Stomach smooth muscle (tissue), 2 donors: ENCODE measurements at regions not wholly inside any gene's neighbourhood (a gene's known extent, or its start where the extent isn't known, plus 50 kb on each side); places are given as distances from the start of the nearest gene placed in this dataset.

Source experiments
- H3K27ac ChIP-seq: one replicate; pipeline ENCODE4 v1.7.0; 2013; ENCODE audit warnings: mild to moderate bottlenecking, low read length, inconsistent platforms
- H3K27me3 ChIP-seq, 2 donors: one replicate each; pipeline ENCODE4 v1.7.0; 2013; ENCODE audit warnings: low read length in 2 of 2; ENCODE audit not compliant: insufficient read depth in 2 of 2, control insufficient read depth in 1 of 2
- H3K36me3 ChIP-seq, 2 donors: one replicate each; pipeline ENCODE4 v1.7.0; 2013; ENCODE audit warnings: low read length in 2 of 2; ENCODE audit not compliant: control insufficient read depth in 2 of 2, insufficient read depth in 2 of 2
- H3K4me1 ChIP-seq: one replicate; pipeline ENCODE4 v1.7.0; 2013; ENCODE audit warnings: low read length; ENCODE audit not compliant: control insufficient read depth, insufficient read depth
- H3K4me3 ChIP-seq, 2 donors: one replicate each; pipeline ENCODE4 v1.7.0; 2013; ENCODE audit warnings: low read length in 2 of 2
- H3K9ac ChIP-seq, 2 donors: one replicate each; pipeline ENCODE4 v1.7.0; 2013; ENCODE audit warnings: low read length in 2 of 2, mild to moderate bottlenecking in 1 of 2
- H3K9me3 ChIP-seq, 2 donors: one replicate each; pipeline ENCODE4 v1.7.0; 2013; ENCODE audit warnings: low read length in 2 of 2; ENCODE audit not compliant: control insufficient read depth in 2 of 2
- donor health status: healthy.
- donor health status: Pancreatic carcinoma.

GRCh38 chr17:15112846-15113617, 152.1 kb downstream of the PMP22 start:
- Histone ChIP-seq H3K27ac (no peak overlapping the region), H3K4me3 (no peak overlapping the region), H3K4me1 (peaks cover 10% of the 10 kb centered on the region), H3K27me3 (peaks cover 2 to 5% of the 10 kb centered on the region in 2 donors), H3K36me3 (no peaks in the 10 kb centered on the region), H3K9me3 (peaks cover 0 to 6% of the 10 kb centered on the region in 2 donors), H3K9ac (no peak overlapping the region)

- Histone ChIP-seq H3K4me1 (peaks cover 10% of the 10 kb centered on the region), H3K36me3 (no peaks in the 10 kb centered on the region), H3K27ac (no peak overlapping the region), H3K27me3 (peaks cover 0 to 4% of the 10 kb centered on the region in 2 donors), H3K9me3 (no peaks in the 10 kb centered on the region), H3K4me3 (no peak overlapping the region), H3K9ac (no peak overlapping the region)
Observed at GRCh38 chr17:15109608-15110007, 155.5 kb downstream of the PMP22 start.

- Histone ChIP-seq H3K9me3 (no peaks in the 10 kb centered on the region), H3K4me3 (no peak overlapping the region), H3K9ac (no peak overlapping the region), H3K36me3 (no peaks in the 10 kb centered on the region), H3K4me1 (peaks cover 10% of the 10 kb centered on the region), H3K27ac (no peak overlapping the region), H3K27me3 (peaks cover 0 to 4% of the 10 kb centered on the region in 2 donors)
Observed at GRCh38 chr17:15108992-15109391, 156.1 kb downstream of the PMP22 start.

GRCh38 chr17:15106540-15106939, 158.6 kb downstream of the PMP22 start:
- peaks cover 0 to 4% of the 10 kb centered on the region in 2 donors for H3K27me3 ChIP-seq
- no peaks in the 10 kb centered on the region for H3K9me3 ChIP-seq
- H3K4me3 ChIP-seq: no peak overlapping the region
- no peak overlapping the region for H3K27ac ChIP-seq
- H3K36me3 ChIP-seq: no peaks in the 10 kb centered on the region
- H3K9ac ChIP-seq: no peak overlapping the region
- H3K4me1 ChIP-seq: no peaks in the 10 kb centered on the region

- H3K4me1 ChIP-seq: no peaks in the 10 kb centered on the region
- H3K4me3 ChIP-seq: no peak overlapping the region
- no peak overlapping the region for H3K27ac ChIP-seq
- H3K27me3 ChIP-seq: peaks cover 0 to 2% of the 10 kb centered on the region in 2 donors
- no peaks in the 10 kb centered on the region for H3K9me3 ChIP-seq
- no peak overlapping the region for H3K9ac ChIP-seq
- no peaks in the 10 kb centered on the region for H3K36me3 ChIP-seq
Observed at GRCh38 chr17:15103785-15104184, 161.3 kb downstream of the PMP22 start.

- Histone ChIP-seq H3K27ac (no peak overlapping the region), H3K4me3 (no peak overlapping the region), H3K4me1 (no peaks in the 10 kb centered on the region), H3K27me3 (no peaks in the 10 kb centered on the region), H3K9ac (no peak overlapping the region), H3K36me3 (no peaks in the 10 kb centered on the region), H3K9me3 (no peaks in the 10 kb centered on the region)
Observed at GRCh38 chr17:15101175-15101574, 164.0 kb downstream of the PMP22 start.

- Histone ChIP-seq H3K27me3 (no peaks in the 10 kb centered on the region), H3K27ac (no peak overlapping the region), H3K4me1 (no peaks in the 10 kb centered on the region), H3K4me3 (no peak overlapping the region), H3K9me3 (no peaks in the 10 kb centered on the region), H3K36me3 (no peaks in the 10 kb centered on the region), H3K9ac (no peak overlapping the region)
Observed at GRCh38 chr17:15096511-15096910, 168.6 kb downstream of the PMP22 start.

GRCh38 chr17:15095935-15096334, 169.2 kb downstream of the PMP22 start:
- Histone ChIP-seq H3K9ac (no peak overlapping the region), H3K27ac (no peak overlapping the region), H3K9me3 (no peaks in the 10 kb centered on the region), H3K4me3 (no peak overlapping the region), H3K27me3 (no peaks in the 10 kb centered on the region), H3K36me3 (no peaks in the 10 kb centered on the region), H3K4me1 (no peaks in the 10 kb centered on the region)

- Histone ChIP-seq H3K9me3 (no peaks in the 10 kb centered on the region), H3K27me3 (no peaks in the 10 kb centered on the region), H3K4me3 (no peak overlapping the region), H3K9ac (no peak overlapping the region), H3K36me3 (no peaks in the 10 kb centered on the region), H3K27ac (no peak overlapping the region), H3K4me1 (no peaks in the 10 kb centered on the region)
Observed at GRCh38 chr17:15092762-15093161, 172.4 kb downstream of the PMP22 start.

- Histone ChIP-seq H3K27ac (no peak overlapping the region), H3K9me3 (no peaks in the 10 kb centered on the region), H3K36me3 (no peaks in the 10 kb centered on the region), H3K27me3 (no peaks in the 10 kb centered on the region), H3K4me1 (no peaks in the 10 kb centered on the region), H3K4me3 (no peak overlapping the region), H3K9ac (no peak overlapping the region)
Observed at GRCh38 chr17:15092261-15092660, 172.9 kb downstream of the PMP22 start.

- H3K4me1 ChIP-seq: no peaks in the 10 kb centered on the region
- no peak overlapping the region for H3K27ac ChIP-seq
- no peaks in the 10 kb centered on the region for H3K27me3 ChIP-seq
- H3K36me3 ChIP-seq: no peaks in the 10 kb centered on the region
- no peak overlapping the region for H3K4me3 ChIP-seq
- H3K9ac ChIP-seq: no peak overlapping the region
- H3K9me3 ChIP-seq: no peaks in the 10 kb centered on the region
Observed at GRCh38 chr17:15091825-15092224, 173.3 kb downstream of the PMP22 start.
